Eye (tissue), 1 donor: ENCODE measurements at regions not wholly inside any gene's neighbourhood (a gene's known extent, or its start where the extent isn't known, plus 50 kb on each side); places are given as distances from the start of the nearest gene placed in this dataset.

Experiments used
- DNase-seq: peaks from one replicate; pipeline ENCODE4 v3.0.0-alpha.2; 2015

- DNase-seq = peak; percentile 71
Measured at GRCh38 chr6:156107624-156108101, 652.0 kb upstream of the NOX3 start.

DNA sequence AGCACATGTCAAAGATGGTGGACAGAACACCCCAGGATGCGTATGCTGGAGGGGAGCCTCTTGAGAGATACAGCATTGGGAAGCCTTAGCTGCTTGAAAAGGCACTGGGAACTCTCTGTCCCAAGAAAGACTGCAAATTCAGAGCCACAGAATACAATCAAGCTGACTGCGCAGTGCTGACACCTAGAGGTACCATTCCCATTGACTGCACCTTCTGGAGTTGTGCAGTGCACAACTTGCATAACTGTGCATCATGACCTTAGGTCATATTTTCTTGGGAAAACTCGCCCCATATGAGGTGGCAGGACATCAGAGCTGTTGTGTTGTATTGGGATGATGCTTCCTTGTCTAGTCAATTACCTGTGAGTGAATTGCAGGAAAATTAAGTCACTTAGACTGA lies 646.5 kb upstream of the NOX3 start:
- no peak for DNase-seq

GRCh38 chr6:156098839-156099238 lies 643.2 kb upstream of the NOX3 start:
- no peak for DNase-seq

DNA sequence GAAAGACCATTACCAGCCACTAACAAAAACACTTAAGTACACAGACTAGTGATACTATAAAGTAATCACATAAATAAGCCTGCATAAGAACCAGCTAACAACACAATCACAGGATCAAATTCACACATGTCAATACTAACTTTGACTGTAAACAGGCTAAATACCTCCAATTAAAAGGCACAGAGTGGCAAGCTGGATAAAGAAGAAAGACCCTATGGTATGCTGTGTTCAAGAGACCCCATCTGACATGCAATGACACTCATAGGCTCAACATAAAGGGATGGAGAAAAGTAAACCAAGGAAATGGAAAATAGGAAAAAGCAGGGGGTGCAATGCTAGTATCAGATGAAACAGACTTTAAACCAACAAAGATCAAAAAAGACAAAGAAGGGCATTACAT lies 631.8 kb upstream of the NOX3 start:
- DNase-seq = no peak

- no peak for DNase-seq
Measured at GRCh38 chr6:156082012-156082411, 626.4 kb upstream of the NOX3 start.

DNA sequence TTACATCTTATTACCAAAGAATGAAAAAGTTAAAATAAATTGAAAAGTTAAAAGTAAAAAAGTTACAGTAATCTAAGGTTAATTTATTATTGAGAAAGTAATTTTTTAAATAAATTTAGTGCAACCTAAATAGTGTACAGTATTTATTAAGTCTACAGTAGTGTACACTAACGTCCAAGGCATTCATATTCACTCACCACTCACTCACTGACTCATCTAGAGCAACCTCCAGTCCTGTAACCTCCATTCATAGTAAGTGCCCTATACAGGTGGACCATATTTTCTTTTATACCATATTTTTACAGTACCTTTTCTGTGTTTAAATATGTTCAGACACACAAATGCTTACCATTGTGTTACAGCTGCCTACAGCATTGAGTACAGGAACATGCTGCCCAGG lies 624.7 kb upstream of the NOX3 start:
- no peak for DNase-seq

DNA sequence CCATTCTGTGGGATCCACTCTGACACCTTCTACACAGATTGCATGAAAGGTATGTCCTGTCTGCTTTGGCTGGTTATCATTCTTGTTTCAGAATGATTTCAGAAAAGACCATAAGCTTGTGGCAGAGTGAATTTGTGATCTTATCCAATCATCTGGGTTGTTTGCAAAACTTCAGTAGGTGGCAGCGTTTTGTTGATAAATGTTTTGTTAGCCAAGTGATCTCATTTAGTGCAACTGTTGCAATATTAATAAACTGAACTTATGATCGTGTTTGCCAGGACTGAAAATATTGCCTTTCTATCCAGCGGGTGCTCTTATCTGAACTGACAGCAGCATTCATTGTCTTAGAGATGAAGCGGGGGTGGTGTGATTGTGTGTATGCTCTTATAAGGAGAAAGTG lies 613.2 kb upstream of the NOX3 start:
- DNase-seq = peak; percentile 48

- no peak for DNase-seq
Measured at GRCh38 chr6:156065849-156066248, 610.2 kb upstream of the NOX3 start.

DNA sequence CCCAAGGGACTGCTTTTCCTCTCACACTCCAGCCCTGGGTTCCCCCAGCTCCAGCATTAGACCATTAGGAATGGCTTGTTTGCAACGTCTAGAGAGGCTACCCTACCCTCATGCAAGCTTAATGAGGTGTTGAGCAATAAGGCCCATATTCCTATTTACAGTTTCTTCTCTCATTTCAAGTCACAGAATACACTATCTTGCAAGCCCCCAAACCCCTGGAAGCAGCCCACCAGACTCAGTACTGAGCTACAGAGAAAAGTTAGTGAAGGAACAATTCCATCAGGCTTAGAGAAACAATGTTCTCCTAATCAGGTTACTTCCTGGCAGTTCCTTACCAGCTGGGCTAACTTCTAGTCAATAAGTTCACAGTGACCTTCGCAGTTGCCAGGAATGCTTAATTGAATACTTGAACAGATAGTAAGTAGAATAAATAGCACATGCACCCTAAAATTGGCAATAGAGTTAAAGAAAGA lies 606.5 kb upstream of the NOX3 start:
- DNase-seq = no peak

GRCh38 chr6:156061465-156061864 lies 605.8 kb upstream of the NOX3 start:
- no peak for DNase-seq

DNA sequence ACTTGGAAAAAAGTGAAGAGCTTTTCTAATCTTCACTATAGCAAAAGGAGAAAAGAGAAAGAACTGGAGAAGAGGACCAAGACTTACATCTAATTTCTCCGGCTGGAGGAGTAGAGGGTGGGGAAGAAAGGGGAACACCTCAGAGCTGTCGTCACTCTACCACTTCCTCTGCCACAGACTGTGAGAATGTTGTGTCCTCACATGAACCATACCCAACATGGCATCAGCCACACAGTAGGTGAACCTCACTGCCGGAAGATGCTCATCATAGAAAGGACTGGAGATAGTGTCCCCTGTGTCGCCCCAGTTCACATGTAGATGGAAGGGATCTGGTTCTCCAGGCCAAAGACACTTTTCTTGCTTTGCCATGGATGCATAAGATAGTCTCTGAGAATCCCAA lies 604.4 kb upstream of the NOX3 start:
- DNase-seq = no peak

DNA sequence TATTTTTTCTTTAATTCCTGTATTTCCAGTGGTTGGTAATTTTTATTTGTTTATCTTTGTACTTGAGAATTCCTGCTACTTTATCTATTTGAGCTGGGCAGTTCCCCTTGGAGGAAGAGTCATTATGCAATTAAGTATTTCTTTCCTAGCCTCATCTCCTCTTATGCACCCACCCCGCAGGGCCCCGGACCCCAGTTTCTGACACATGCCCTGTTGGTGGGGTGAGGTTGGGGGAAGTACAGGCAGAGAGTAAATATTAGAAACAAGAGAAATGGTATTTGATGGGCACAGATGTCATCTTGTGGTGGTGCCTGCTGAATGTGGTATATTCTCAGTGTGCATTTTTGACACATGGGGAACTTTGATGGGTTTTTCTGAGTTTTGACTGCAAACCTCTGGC lies 602.7 kb upstream of the NOX3 start:
- no peak for DNase-seq

DNA sequence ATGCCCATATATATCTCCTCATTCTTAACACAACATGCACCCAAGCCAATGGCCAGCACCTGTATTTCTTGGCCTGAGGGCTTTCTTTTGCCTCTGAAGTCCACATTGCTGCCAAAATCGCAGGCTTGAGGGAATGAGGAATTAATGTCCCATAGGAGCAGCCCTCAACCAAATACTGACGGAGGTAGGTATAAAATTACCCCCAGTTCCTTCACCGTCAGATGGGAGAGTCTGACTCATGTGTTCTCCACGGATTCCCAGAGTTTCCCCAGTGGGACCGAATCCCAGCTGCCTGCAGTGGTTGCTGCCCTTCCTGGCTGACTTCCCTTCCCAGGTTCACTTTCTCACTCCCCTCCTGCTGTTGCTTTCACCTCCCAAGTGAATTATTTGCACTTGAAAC lies 602.2 kb upstream of the NOX3 start:
- no peak for DNase-seq

DNA sequence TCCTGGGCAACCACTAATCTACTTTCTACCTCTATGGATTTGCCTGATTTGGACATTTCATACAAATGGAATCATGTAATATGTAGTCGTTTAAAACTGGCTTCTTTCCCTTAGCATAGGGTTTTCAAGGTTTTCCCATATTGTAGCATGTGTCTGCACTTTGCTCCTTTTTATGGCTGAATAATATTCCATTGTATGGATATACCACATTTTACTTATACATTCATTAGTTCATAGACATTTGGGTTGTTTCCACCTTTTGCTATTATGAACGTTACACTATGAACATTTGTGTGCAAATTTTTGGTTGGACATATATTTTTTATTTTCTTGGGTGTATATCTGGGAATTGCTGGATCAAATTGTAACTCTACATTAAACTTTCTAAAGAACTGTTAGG lies 600.4 kb upstream of the NOX3 start:
- no peak for DNase-seq

DNA sequence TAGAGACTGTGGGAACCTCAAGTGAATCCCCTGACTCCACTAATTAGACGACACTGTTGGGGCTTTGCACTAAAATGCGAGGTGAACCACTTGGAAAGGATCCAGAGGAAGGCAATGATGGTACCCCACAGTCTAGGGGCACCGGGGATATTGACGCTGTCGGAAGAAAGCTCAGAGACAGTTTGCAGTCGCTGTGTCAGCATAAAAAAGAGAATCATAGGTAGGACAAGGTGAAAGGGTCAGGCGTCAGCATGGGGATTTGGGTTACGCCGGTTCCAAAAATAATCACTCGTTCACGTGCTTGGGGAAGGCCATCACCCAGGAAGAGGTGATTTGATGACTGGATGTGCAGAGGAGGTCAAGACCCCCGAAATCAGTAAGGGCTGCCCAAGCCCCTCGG lies 598.0 kb upstream of the NOX3 start:
- DNase-seq = no peak

DNA sequence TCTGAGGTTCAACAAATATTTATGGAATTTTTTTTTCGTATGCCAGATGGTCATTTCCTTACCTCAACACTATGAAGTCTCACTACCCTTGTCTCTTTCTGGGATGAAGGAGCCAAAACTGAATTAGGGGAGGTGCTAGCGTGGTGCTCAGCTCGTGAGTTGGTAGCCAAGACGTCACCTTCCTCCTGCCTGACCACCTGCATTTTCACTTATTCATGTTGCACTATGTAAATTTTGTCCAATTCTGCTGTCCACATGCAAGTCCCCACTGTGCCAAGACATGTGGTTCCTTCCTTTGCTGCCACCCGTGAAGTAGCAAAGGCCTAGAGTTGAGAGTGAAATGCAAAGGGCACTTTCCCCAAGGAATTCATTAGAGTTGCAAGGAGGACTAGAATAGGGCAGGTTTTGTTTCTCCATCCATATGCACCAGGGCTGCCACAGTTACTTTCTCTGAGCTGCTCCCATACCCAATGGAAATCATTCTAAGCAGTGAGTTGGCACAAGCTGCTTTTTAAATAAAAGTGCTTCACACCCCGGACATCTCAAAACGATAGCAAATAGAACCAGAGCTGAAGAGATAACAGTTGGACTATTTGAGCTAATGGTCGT lies 591.3 kb upstream of the NOX3 start:
- no peak for DNase-seq

GRCh38 chr6:156046268-156046665 lies 590.6 kb upstream of the NOX3 start:
- DNase-seq = no peak

GRCh38 chr6:156045401-156046267 lies 590.0 kb upstream of the NOX3 start:
- DNase-seq = no peak

- DNase-seq = no peak
Measured at GRCh38 chr6:156033598-156033997, 578.0 kb upstream of the NOX3 start.

DNA sequence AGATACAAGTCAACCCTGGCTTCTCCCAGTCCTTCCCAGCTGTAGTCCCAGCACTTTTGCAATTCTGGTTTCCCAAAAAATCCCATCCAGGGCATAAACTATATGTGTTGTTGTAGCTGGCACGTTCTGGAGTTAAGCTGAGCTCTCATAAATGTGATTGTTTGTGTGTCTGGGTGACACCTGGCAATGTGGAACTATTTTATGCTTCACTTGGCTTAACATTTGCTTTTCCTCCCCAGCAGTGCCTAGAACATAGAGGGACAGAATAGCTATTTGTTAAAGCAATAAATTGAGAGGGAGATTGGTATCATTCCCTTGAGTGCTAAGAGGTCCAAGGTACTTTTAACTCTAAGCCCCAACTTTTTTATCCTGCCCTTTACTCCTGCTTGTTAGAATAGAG lies 575.9 kb upstream of the NOX3 start:
- DNase-seq = no peak

DNA sequence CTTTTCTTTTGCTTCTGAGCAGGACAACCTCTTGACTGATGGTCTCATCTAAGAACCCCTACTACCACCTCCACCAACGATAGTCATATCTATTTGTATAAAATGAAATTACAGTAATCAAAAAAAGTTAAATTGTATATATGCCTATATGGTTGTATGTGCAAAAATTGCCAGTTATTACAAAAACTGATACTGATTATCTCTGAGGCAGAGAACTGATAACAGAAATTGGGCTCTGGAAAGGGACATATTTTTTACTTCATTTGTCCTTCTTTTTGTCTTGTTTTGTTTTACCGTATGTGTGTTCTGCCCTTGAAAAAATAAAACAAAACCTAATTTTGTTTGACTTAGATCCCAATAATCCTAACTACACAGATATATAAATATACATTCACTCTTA lies 574.4 kb upstream of the NOX3 start:
- no peak for DNase-seq

DNA sequence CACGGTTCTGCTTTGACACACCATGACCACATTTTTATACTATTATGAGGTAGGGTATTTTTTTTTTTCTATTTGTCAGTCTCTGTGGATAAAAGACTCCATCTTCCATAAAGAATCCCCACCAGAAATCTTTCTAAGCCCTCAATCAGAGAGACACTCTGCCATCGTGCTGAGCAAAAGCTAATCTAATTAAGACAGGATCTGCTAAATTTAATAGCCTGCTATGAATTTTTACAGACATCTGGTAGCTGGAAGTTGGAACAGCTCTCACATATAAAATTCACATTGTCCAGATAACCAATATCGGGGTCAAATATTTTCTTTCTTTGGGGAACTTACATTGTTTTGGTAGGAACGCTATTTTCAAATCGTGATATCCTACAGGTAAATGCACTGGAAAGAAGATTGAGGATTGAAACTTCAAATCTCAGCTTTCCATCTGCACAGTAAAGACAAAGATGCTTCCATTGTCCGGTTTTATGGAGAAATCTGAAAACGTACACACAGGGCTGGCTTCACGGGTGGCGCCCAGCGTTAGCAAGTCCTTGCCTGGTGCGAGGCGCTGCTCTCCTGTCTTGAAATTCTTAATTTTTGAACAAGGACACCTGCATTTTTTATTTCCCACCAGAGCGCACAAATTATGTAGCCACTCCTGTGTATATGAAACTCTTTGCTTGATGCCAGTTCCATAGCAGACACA lies 573.8 kb upstream of the NOX3 start:
- no peak for DNase-seq

GRCh38 chr6:156028335-156029131 lies 572.9 kb upstream of the NOX3 start:
- no peak for DNase-seq
